HG03139 (cell line): ENCODE measurements at regions not wholly inside any gene's neighbourhood (a gene's known extent, or its start where the extent isn't known, plus 50 kb on each side); places are given as distances from the start of the nearest gene placed in this dataset.

Experiments used
- ATAC-seq: cut with Tn5 transposase; IDR thresholded peaks from one replicate; pipeline ENCODE4 v1.9.1; 2021; ENCODE audit not compliant: unreplicated experiment

DNA sequence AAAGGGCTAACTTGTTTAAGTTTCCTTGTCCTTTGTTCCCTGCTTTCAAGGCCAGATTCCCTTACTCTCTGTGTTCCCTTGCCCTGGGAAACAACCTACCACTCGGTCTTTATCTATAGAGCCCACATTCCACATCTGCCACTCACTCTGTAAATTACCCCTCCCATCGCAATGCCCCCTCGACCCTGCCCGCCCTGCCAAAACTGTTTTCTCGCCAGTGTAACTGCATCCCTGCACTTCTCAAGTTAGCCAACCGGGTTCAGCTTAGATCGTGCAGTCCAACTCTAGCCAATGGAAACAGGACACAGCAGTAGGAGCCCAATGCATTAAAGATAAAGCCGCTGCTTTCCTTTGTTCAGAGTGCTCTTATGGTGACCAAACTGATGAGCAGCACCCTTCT, 263.6 kb downstream of the TBL1XR1 start:
- ATAC-seq: no peak

DNA sequence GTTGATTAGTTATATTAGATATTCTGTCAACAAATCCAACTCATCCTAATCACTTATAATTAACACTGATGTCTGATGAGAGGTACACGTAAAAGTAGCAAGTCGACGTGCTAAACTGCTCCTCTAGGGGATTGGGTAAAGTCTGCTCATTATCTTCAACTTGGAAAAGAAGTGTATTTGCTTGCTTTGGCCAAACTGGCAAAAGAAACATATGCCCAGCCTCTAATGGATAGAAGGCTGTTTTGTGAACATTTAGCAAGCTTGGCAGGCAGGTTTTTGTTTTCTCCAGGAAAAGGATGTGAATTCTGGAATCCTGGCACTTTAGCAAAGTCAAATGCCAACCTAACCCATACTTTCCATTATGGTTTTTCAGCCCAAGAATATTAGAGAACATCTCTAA, 264.8 kb downstream of the TBL1XR1 start:
- ATAC-seq: no peak

DNA sequence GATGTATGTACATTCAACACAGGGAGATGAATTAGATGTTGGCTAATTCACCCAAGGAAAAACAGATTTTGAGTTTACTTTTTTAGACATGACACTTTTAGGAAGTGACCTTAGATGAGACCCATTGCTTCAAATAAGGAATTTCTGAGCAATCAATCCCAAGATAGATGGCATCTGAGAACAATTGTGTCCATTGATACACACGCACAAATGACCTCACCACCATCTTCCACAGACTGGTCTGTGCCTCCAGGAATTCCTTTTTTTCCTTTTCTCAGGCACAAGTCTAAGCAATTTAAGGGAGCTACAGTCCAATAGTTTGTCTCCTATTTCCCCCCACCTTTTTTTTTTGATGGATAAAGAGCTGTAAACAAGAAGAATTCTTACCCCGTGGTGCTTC, 265.3 kb downstream of the TBL1XR1 start:
- ATAC-seq: no peak

DNA sequence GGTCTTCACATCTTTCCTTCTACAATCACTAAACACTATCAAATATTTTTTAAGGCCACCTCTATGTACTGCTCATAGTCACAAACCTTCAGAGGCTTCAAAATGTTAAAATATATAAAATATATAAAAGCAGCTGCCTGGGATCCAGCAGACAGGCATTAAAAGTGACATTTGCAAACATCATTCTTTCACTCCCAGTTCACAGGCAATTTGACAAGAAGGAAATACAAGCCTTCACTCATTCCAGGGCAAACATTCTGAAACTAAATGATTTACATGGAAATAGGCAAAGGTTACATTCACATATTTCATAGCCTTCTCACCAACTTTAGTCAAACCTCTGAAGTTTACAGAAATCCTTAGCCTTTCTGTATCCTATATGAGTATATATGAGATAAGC, 266.3 kb downstream of the TBL1XR1 start:
- no peak for ATAC-seq

DNA sequence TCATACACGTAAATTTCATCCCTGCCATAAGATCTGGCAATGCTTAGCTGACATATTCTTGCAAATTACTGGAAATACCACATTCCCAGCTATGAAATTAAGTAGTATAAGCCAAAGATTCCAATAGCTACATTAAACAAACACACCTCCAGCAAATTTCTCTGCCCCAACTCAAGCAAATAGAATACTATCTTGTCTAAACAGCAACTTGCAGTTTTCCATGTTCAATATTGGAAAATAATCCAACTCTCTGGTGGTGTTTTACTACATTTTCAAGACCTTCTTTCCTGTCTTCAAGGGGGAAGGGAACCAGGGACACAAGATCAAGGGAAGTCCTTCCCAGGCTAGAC, 268.7 kb downstream of the TBL1XR1 start:
- ATAC-seq: no peak

DNA sequence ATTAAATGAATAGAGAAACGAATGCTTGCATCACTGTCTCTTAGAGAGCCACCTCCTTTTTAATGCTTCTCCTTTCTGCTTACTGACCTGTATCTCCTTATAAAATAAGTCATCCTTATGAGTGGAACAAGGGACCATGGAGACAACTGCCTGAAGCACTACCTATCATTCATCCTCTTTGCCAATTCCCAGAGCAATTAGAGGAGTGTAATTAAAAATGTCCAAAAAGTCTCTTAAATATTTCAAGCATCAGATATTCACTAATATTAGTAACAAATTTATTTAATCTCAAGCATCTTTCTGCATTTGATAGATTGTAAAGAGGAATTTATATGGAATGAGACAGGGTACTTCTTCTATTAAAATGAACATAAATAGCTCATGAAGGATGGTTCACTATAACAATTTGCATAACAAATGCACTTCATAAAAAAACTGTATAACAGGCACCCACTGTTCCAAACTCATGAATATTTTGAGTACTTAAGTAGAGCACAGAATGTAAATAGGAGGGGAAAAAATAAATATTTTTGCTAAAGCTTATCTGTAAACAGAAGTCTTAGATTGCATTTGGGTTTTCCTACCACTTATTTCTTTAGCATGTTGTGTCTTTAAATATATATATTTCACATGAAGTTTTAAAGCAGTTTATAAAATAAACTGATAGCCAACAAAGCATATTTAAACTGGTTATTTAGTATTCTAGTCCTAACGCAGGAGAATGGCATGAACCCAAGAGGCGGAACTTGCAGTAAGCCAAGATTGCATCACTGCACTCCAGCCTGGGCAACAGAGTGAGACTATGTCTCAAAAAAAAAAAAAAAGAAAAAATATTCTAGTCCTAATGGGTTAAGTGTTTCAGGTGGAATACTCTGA, 269.3 kb downstream of the TBL1XR1 start:
- ATAC-seq: no peak

DNA sequence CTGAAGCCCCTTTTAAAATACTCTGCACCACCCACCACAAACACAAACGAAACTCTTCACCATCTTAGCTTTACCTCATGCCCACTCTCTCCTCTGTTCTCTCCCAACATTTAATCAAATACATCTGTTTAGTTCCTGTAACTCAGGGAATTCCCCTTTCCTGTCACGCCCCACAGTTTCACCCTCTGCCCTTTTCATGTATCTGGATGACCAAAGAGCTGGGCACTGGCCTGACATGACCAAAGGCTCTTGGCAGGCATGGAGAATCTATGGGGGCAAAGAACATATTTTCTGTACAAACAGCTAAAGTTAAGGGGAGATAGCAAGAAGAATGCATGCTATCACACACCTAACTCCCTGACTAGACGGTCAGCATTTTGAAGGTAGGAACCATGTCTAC, 270.0 kb downstream of the TBL1XR1 start:
- ATAC-seq: no peak

DNA sequence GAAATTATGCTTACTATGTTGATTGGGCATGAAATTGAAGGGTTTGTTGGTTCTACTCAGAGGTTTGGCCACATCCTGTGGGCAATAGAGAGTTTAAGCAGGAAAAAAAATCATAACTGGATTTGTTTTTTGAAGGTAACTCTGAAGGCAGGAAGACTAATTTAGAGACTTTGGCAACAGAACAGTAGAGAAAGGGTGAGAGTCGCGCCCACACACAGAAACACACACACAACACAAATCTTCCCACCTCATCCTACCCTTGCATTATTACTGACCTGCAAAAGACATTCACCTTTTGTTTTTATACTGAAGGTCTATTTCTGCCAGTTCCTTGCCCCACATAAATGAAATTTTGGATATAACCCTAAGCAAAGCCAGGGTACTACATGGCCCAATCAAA, 270.6 kb downstream of the TBL1XR1 start:
- no peak for ATAC-seq

DNA sequence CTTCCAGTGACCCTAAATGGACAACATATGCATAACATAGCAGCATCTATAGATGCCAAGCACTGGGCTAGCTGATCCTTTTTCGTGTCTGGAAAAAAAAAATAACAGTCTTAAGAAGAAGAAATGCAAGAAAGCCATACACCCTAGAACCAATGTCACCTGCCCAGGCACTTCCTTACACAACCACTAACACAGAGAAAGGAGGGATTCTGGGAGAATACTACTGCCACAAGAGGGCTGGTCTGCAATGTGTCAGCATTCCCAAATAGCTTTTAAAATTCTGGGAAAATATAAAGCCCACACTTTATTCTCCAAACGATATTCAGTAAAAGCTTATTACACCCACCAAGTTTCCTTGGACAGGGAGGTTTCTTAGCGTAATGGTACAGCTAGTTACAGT, 271.2 kb downstream of the TBL1XR1 start:
- ATAC-seq: no peak

DNA sequence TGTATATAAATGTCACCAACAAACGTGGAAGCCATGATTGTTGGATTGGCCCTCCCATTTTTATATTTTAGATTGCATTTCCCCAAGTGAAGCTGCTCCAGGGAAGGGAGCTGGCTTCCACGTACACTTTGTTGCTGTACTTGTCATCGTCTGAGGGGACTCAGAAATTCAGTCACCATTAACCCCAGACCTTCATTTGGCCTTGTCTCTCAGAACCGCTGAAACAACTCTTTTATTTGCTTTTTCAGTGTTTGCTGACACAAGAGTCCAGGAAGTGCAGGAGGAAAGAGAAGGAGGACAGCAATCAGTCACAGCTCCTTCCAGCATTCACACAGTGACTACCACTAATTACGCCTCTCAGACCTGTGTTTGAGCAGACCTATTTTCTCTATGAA, 276.5 kb downstream of the TBL1XR1 start:
- ATAC-seq: no peak

DNA sequence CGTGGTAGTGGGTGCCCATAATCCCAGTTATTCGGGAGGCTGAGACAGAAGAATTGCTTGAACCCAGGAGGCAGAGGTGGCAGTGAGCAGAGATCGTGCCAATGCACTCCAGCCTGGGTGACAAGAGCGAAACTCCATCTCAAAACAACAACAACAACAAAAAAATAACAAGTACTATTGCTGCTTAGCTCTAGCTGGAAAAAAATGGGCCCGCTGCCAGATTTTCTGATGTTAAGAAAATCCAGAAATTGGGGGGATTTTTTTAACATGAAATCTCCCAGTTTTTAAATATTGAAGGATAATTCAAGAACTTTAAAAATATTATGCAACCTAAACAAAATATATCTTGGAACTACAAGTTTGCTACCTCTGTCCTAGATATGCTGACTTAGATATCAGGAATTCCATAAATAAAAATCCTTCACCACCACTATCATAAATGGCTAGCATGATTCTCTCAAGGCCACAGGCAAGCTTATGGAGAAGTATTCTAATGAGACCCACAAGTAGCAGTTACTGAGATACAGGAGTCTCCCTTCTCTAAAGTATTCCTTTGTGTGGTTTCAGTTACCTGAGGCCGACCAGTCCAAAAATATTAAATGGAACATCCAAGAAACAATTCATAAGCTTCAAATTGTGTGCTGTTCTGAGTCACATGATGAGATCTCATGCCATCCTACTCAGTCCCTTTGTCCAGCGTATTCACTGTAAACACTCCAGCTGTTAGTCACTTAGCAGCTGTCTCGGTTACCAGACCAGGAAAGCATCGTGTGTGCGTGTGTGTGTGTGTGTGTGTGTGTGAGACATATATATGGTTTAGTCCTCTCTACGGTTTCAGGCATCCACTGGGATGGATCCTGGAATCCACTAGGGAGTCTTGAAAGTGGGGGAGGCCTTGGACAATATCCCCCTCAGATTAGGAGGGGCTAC, 277.2 kb downstream of the TBL1XR1 start:
- no peak for ATAC-seq

DNA sequence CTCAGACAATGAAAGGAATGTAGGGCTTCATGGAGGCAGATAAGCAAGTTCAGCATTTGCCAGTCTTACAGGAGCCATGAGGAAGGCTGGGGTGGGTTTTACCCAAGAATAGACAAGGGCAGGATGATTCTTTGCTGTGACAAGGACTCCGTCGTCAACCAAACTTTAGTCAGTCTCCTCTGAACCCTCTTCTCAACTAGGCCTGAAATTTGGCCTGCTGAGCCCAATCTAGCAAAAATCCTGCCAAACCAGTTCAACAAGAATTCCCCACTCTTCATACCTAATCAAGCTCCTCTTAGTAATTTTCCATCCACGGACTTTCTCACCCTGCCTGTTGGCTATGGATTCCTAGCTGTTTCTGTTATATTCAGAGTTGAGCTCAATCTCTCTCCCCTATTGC, 280.5 kb downstream of the TBL1XR1 start:
- ATAC-seq: no peak

DNA sequence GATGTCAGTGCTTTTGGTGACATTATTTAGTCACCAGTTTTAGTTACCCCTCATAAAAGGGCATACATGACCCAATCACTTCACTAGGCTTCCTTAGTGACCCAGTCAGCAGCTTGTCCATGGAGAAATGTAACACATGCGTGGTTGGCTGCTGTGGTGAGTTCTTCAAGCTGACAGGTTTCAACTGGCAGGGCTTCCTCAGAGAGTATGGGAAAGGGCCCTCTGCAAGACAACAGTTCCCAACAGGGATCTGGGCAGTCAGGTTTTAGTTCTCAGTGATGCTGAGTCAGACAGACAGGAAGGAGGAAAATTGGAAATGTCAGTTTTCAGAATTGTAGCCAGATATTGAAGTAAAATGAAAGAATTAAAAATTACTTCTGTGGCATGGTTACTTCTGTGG, 282.5 kb downstream of the TBL1XR1 start:
- no peak for ATAC-seq

DNA sequence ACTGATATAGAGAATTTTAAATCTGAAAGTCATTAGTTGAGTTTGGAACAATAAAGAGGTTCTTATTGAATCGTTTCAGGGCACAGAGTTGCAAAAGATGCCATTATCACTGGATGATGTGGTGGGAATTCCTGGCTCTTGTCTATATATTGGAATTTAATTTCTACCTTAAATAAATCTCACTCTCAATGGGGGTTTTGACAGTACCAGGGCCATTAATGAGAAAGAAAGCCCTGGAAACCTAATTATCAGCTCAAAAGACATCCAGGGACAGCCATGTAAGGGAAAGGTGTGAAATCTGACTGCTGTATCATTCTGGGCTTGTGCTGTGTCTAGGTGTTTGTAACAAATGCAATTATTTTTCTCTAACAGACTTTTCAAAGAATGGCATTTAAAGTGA, 285.7 kb downstream of the TBL1XR1 start:
- no peak for ATAC-seq

DNA sequence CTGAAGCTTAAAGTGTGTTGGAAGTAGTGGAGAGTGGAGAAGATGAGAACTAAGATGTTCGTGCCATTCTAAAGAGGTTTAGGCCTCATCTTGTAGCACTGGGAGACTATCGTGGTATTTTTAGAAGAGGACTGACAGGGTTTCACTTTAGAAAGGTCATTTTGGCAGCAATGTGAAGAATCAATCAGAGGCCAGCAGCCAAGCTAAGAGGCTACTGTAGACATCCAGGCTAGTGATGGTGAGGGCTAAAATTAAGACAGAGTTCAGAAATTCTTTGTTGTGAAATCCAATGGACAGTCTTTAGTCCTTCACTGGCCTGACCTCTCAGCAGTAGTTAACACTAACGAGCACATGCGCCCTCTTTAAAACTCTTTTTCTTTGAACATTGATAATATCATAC, 288.2 kb downstream of the TBL1XR1 start:
- ATAC-seq: no peak

DNA sequence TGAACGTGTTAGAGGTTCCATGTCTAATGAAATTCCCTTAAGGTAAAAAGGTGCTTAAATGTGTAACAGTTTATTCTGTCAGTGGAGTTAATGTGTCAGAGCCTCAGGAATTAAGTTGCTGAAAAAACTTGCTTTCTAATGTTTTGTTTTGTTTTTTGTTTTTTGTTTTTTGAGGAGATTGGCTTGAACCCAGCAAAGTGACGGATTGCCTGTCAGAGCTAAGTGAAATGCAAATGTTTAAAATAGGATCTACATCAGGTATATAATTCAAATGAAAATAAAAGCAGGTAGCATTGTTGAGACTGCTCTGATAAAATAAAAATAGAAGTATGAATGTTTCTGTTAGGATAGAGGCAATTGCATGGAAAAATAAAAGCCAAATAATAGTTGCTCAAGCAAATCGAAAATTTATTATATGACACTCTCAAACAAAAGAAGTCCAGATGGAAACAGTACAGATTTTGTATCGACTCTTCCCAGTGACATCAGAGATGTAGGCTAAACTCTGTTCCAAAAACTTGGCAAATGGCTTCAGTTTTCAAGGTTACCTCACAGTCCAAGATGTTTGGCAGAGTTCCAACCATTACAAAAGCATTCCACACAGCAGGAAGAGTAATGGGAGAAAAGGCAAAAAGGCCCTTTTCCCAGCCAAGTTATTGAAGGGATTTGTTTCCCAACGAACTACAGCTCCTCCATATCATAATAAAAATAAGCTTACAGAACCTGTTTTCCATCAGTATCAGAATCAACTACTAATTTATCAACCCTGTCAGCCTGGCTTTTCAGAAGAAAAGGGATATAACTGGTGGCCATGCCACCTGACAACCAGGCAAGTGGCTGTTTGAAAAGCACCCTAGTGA, 291.0 kb downstream of the TBL1XR1 start:
- ATAC-seq: no peak

DNA sequence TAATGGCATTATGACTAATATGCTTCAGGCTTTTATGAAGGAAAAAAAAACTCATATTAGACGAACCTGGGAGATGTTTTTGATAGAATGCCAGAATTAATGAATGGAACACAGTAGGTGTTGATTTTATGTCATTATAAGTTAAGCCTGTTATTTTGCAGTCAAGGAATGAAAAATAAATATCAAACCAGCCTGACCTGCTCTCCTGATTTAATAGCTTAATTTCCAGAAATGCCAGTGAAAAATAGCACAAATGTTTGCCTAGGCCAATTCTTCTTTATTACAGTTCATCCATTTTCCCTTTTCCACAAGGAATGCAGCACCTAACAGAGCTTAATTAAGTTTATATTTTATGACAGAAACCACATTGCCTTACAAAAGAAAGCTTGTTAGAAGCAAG, 292.0 kb downstream of the TBL1XR1 start:
- no peak for ATAC-seq

DNA sequence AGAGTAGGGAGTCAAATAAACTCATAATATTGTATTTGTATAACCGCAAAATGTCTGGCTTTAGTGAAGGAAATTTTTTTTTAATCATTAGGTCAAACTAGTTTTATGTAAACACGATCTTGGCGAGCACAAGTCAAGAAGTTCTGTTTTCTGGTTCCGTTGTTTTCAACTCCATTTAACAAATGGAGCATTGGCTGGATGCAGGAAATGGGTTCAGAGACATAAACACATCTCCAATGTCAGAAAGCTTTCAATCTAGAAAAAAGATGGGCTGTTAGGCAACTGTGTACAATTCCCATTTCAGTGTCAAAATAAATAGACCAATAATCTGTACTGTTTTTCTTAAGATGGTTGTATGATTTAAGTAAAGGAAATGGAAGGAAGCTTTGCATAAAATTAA, 292.8 kb downstream of the TBL1XR1 start:
- ATAC-seq: no peak

DNA sequence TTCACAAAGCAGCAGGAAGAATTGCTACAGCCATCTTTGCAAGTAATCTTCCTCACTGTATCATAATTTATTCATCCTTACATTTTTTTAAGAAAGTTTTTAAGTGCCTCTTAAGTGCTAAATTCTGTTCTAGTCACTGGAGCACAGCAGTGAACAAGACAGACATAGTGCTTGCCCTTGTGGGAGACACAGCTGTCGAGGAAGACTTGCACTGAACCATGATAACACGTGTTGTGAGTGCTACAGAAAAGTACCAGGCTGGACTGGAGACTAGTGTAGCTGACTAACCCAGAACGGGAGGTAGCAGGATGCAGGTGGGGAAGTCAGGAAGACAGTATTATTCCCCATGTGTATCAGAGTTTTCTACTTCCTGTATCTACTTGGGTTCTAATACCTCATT, 300.6 kb downstream of the TBL1XR1 start:
- ATAC-seq: no peak

DNA sequence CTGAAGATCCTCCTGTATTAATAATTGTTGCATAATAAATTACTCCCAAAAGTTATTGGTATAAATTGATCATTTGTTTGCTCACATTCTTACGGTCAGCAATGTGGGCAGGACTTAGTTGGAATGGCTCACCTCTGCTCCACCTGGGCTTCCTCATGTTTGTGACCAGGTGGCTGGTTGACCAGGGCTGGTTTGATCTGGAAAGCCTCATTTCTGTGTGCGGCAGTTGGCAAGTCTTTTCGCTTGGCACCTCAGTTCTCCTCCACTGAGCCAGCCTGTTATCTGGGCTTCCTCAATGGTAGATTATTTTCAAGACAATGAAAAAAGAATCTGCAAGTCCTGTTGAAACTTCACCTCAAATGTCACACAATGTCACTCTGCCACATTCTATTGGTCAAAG, 301.1 kb downstream of the TBL1XR1 start:
- no peak for ATAC-seq

DNA sequence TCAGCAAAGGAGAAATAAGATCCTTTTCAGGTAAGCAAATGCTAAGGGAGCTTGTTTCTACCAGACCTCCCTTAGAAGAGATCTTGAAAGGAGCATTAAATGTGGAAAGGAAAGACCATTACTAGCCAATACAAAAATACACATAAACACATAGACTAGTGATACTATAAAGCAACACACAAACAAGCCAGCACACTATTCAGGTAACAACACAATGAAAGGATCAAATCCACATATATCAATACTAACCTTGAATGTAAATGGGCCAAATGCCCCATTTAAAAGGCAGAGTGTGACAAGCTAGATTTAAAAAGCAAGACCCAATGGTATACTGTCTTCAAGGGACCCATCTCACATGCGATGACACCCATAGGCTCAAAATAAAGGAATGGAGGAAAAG, 317.6 kb downstream of the TBL1XR1 start:
- ATAC-seq: no peak
